Gastroesophageal sphincter (tissue), 3 donors: ENCODE measurements at regions not wholly inside any gene's neighbourhood (a gene's known extent, or its start where the extent isn't known, plus 50 kb on each side); places are given as distances from the start of the nearest gene placed in this dataset.

Experiments used
- CTCF ChIP-seq, 4 experiments: fragments of 200-600 bp in 2 of 4; fragments of 450-650 bp in 2 of 4; sonication (generic) in 1 of 4; IDR thresholded peaks; one replicate each; pipeline ENCODE4 v1.5.1; 2017 to 2019; ENCODE audit warnings: antibody characterized with exemption in 4 of 4, mild to moderate bottlenecking in 2 of 4, moderate library complexity in 2 of 4
- EP300 ChIP-seq: sonication (generic); formaldehyde crosslinking; IDR thresholded peaks from one replicate; pipeline ENCODE4 v1.6.1; 2017; ENCODE audit warnings: antibody characterized with exemption, mild to moderate bottlenecking
- POLR2A ChIP-seq, 2 donors: fragments of 450-650 bp; IDR thresholded peaks; one replicate each; pipeline ENCODE4 v1.6.1; 2017; ENCODE audit warnings: antibody characterized with exemption in 2 of 2, mild to moderate bottlenecking in 2 of 2, moderate library complexity in 1 of 2
- POLR2AphosphoS5 ChIP-seq: sonication (generic); formaldehyde crosslinking; IDR thresholded peaks from one replicate; pipeline ENCODE4 v1.6.1; 2017; ENCODE audit warnings: antibody characterized with exemption

- TF ChIP-seq POLR2AphosphoS5, result no peak
- no peak for TF ChIP-seq CTCF (IDR thresholded peaks at IDR 0.05)
- TF ChIP-seq POLR2A (IDR thresholded peaks at IDR 0.05), result no peak
- TF ChIP-seq EP300, result no peak
Observed at GRCh38 chr10:78659598-78659967, 409.2 kb upstream of the ZMIZ1 start.
